OCI-LY7 (cell line): ENCODE measurements at regions not wholly inside any gene's neighbourhood (a gene's known extent, or its start where the extent isn't known, plus 50 kb on each side); places are given as distances from the start of the nearest gene placed in this dataset.

Experiments
- CTCF ChIP-seq: fragments of 200-600 bp; sonication (generic); conservative IDR thresholded peaks from 2 replicates; pipeline ENCODE4 v1.5.1; 2014; ENCODE audit warnings: mild to moderate bottlenecking, antibody characterized with exemption, low read length, moderate library complexity, mixed read lengths
- EZH2phosphoT487 ChIP-seq: fragments of 200-600 bp; sonication (generic); IDR thresholded peaks from 2 replicates; pipeline ENCODE4 v1.6.1; 2018; ENCODE audit warnings: low read depth, borderline replicate concordance, mild to moderate bottlenecking, mixed run types, antibody characterized with exemption, low read length, moderate library complexity, mixed read lengths

DNA sequence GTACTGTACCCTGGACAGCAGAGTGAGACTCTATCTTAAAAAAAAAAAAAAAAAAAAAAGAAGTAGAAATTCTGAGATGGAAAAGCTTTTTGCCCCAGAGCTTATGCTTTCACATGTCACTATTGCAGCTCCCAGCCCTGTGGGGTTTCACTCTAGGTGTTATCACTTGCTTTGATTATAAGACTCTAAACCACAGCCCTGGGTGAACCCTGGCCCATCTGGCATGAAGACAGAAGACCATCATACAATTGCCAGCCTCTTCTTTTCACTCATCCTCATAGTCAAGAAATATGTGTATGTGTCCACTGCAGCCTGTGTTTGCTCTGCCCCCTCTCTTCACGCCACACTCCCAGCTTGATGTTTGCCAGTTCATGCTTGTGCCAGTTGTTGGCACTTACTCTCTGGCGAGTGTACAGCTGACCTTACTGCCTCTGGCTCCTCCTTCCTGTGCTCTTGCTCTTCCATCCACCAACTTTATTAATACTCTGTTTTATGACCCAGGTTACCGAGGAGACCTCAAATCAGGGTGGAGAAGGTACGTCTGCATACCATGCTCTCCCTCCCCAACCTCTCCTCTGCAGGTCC lies 136.7 kb upstream of the NCK2 start:
- no peak for TF ChIP-seq EZH2phosphoT487
- TF ChIP-seq CTCF: no peak
